ENCODE measurements at regions not wholly inside any gene's neighbourhood (a gene's known extent, or its start where the extent isn't known, plus 50 kb on each side); places are given as distances from the start of the nearest gene placed in this dataset.

GRCh38 chr5:142432369-142432863 is 107.6 kb upstream of the SPRY4 start:
- Histone ChIP-seq H3K27ac (ENCODE audit: low read length) (no peak overlapping the region), H4K20me1 (ENCODE audit: low read length) (no peaks in the 10 kb centered on the region), H3K9me3 (ENCODE audit: low read length) (no peaks in the 10 kb centered on the region), H3K4me3 (ENCODE audit: low read length) (no peak overlapping the region), H3K9ac (ENCODE audit: low read length) (no peak overlapping the region), H2AFZ (ENCODE audit: low read length) (no peak overlapping the region), H3K27me3 (ENCODE audit: low read length) (no peaks in the 10 kb centered on the region), H3K36me3 (ENCODE audit: low read depth, low read length) (no peaks in the 10 kb centered on the region), H3K9me2 (replicated peaks; ENCODE audit: low read length) (no peaks in the 10 kb centered on the region), H3F3A (ENCODE audit: low read length, unreplicated experiment) (no peaks in the 10 kb centered on the region), H3K4me2 (ENCODE audit: low read length) (no peak overlapping the region), H3K79me2 (ENCODE audit: low read length) (no peaks in the 10 kb centered on the region), H3K4me1 (ENCODE audit: insufficient read depth, low read length) (no peaks in the 10 kb centered on the region)
- TF ChIP-seq EZH2 (IDR thresholded peaks at IDR 0.05; ENCODE audit: low read length, unreplicated experiment) (no peak), CTCF (conservative IDR thresholded peaks at IDR 0.05; ENCODE audit: low read depth, low read length) (no peak), EZH2phosphoT487 (IDR thresholded peaks at IDR 0.05; ENCODE audit: borderline replicate concordance, low read length) (no peak)
- DNase-seq (no peak), ATAC-seq (no peak)
- CTCF ChIA-PET = no interaction called here
- intact Hi-C loops (cut with micrococcal nuclease) = no loop called here
- no TSS peak for BruUV-seq (replicated peaks)
- POLR2A ChIA-PET (ENCODE audit: unreplicated experiment) = no interaction called here

GRCh38 chr5:142428773-142429473 is 104.1 kb upstream of the SPRY4 start:
- H3K27me3 ChIP-seq (ENCODE audit: low read length) = no peaks in the 10 kb centered on the region
- no peaks in the 10 kb centered on the region for H3K9me2 ChIP-seq (replicated peaks; ENCODE audit: low read length)
- H3K36me3 ChIP-seq (ENCODE audit: low read depth, low read length) = no peaks in the 10 kb centered on the region
- H3F3A ChIP-seq (ENCODE audit: low read length, unreplicated experiment) = no peaks in the 10 kb centered on the region
- ChIA-PET CTCF (no interaction called here), POLR2A (ENCODE audit: unreplicated experiment) (no interaction called here)
- H3K4me1 ChIP-seq (ENCODE audit: insufficient read depth, low read length) = no peaks in the 10 kb centered on the region
- no peak overlapping the region for H3K9ac ChIP-seq (ENCODE audit: low read length)
- no peak overlapping the region for H2AFZ ChIP-seq (ENCODE audit: low read length)
- TF ChIP-seq EZH2 (IDR thresholded peaks at IDR 0.05; ENCODE audit: low read length, unreplicated experiment) = no peak
- no peak for TF ChIP-seq EZH2phosphoT487 (IDR thresholded peaks at IDR 0.05; ENCODE audit: borderline replicate concordance, low read length)
- TF ChIP-seq CTCF (conservative IDR thresholded peaks at IDR 0.05; ENCODE audit: low read depth, low read length) = no peak
- H3K9me3 ChIP-seq (ENCODE audit: low read length) = no peaks in the 10 kb centered on the region
- no peaks in the 10 kb centered on the region for H4K20me1 ChIP-seq (ENCODE audit: low read length)
- H3K4me3 ChIP-seq (ENCODE audit: low read length) = no peak overlapping the region
- DNase-seq = no peak
- intact Hi-C loops (cut with micrococcal nuclease) = no loop called here
- no TSS peak for BruUV-seq (replicated peaks)
- H3K79me2 ChIP-seq (ENCODE audit: low read length) = no peaks in the 10 kb centered on the region
- no peak for ATAC-seq
- no peak overlapping the region for H3K4me2 ChIP-seq (ENCODE audit: low read length)
- H3K27ac ChIP-seq (ENCODE audit: low read length) = no peak overlapping the region

GRCh38 chr5:142428036-142428772 is 103.4 kb upstream of the SPRY4 start:
- H3F3A ChIP-seq (ENCODE audit: low read length, unreplicated experiment) = no peaks in the 10 kb centered on the region
- no peaks in the 10 kb centered on the region for H3K79me2 ChIP-seq (ENCODE audit: low read length)
- H3K4me1 ChIP-seq (ENCODE audit: insufficient read depth, low read length) = no peaks in the 10 kb centered on the region
- no peak overlapping the region for H3K4me2 ChIP-seq (ENCODE audit: low read length)
- H3K9me2 ChIP-seq (replicated peaks; ENCODE audit: low read length) = no peaks in the 10 kb centered on the region
- no peak overlapping the region for H3K9ac ChIP-seq (ENCODE audit: low read length)
- DNase-seq = no peak
- H3K36me3 ChIP-seq (ENCODE audit: low read depth, low read length) = no peaks in the 10 kb centered on the region
- no peak overlapping the region for H3K4me3 ChIP-seq (ENCODE audit: low read length)
- no peak overlapping the region for H3K27ac ChIP-seq (ENCODE audit: low read length)
- no peaks in the 10 kb centered on the region for H3K27me3 ChIP-seq (ENCODE audit: low read length)
- no peaks in the 10 kb centered on the region for H4K20me1 ChIP-seq (ENCODE audit: low read length)
- intact Hi-C loops (cut with micrococcal nuclease) = no loop called here
- CTCF ChIA-PET = no interaction called here
- no peak overlapping the region for H2AFZ ChIP-seq (ENCODE audit: low read length)
- TF ChIP-seq EZH2phosphoT487 (IDR thresholded peaks at IDR 0.05; ENCODE audit: borderline replicate concordance, low read length) (no peak), CTCF (conservative IDR thresholded peaks at IDR 0.05; ENCODE audit: low read depth, low read length) (no peak), EZH2 (IDR thresholded peaks at IDR 0.05; ENCODE audit: low read length, unreplicated experiment) (no peak)
- BruUV-seq (replicated peaks) = no TSS peak
- POLR2A ChIA-PET (ENCODE audit: unreplicated experiment) = no interaction called here
- H3K9me3 ChIP-seq (ENCODE audit: low read length) = no peaks in the 10 kb centered on the region
- no peak for ATAC-seq

All from PC-3 (cell line).